ENCODE measurements at regions not wholly inside any gene's neighbourhood (a gene's known extent, or its start where the extent isn't known, plus 50 kb on each side); places are given as distances from the start of the nearest gene placed in this dataset.

DNA sequence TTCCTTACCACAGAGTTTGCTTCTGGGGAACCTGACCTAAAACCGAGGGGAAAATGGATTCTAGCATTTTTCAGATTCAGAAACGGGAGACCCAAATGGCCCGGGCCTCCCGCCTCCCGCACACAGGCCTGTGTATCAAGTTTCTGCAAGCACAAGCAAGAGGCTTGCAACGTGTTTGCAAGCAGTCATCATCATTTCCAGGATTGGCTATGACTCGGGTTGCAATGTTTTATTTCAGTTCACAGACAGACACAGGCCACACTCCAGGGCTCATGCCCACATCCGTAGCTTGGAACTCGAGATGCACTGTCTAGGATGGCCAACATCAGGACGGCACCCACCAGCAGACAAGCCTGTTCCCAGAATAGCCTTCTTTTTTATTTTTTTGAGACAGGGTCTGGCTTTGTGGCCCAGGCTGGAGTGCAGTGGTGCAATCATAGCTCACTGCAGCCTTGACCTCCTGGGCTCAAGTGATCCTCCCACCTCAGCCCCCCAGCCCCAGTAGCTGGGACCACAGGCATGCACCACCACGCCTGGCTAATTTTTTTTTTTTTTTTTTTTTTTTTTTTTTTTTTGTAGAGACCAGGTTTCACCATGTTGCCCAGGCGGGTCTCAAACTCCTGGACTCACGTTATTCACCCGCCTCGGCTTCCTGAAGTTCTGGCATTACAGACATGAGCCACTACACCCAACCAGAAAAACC, 68.1 kb upstream of the FOXK1 start:
- DNase-seq = no peak

DNA sequence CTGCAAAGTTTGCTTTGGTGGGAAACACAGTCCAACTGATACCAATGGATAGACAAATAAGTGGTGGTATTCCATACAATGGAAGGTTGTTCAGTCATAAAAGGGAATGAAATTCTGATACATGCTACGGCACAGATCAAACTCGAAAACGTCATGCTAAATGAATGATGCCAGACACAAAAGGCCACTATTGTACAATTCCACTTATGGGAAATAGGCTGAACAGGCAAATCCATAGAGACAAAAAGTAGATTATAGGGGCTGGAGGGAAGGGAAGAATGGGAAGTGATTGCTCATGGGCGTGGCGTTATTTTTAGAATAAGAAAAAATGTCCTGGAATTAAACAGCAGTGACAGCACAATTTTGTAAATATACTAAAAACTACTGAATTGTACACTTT, 66.0 kb upstream of the FOXK1 start:
- no peak for DNase-seq

DNA sequence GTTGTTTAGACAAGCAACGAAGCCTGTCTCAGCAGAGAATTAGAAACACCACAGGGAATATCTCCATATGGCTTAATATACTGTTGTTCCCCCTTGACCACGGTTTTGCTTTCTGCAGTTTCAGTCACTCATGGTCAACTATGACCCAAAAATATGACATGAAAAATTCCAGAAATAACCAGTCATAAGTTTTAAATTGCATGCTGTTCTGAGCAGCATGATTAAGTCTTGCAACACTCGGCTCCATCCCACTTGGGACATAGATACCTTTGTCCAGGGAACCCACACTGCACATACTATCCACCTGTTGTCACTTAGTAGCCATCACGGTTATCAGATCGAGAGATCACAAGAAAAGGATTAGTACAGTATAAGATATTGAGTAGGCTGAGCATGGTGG, 60.7 kb upstream of the FOXK1 start:
- no peak for DNase-seq

DNA sequence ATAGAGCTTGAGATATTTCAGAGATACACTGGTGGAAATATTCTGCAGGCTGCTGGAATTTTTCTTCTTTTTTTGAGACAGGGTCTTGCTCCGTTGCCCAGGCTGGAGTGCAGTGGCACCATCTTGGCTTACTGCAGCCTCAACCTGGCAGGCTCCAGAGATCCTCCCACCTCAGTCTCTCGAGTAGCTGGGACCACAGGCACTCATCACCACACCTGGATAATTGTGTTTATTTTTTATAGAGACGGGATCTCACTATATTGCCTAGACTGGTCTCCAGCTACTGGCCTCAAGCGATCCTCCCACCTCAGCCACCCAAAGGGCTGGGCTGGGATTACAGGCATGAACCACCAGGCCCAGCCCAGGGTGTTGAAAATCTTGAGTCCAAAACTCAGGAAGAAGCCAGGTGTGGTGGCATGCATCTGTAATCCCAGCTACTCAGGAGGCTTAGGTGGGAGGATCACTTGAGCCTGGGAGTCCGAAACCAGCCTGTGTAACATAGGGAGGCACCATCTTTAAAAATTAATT, 55.7 kb upstream of the FOXK1 start:
- DNase-seq = no peak

DNA sequence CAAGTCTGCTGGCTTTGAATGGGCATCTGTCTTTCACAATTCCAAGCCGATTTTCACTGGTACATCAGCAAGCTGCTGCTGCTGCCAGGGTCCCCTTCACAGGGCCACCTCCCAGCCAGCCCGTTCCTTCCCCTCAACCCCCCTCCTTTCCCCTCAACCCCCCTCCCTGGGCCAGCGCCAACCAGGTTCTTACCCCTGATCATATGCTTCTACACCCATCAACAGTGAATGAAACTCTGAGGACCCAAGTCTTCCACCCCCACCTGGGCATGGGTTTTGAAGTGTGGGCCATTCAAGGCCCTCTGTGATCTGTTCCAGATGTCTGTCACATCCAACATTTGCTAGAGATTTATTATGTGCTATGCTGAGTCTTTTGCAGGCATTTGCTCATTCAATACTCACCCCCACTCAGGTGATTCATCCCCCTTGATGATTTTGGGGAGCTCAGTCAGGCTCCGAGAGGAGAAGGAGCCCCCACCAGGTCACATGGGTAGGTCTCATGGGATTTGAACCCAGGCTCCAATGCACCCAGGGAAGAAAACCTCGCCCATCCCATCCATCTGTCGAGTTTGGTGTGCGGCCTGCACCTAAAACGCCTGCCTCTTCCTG, 52.7 kb upstream of the FOXK1 start:
- no peak for DNase-seq

DNA sequence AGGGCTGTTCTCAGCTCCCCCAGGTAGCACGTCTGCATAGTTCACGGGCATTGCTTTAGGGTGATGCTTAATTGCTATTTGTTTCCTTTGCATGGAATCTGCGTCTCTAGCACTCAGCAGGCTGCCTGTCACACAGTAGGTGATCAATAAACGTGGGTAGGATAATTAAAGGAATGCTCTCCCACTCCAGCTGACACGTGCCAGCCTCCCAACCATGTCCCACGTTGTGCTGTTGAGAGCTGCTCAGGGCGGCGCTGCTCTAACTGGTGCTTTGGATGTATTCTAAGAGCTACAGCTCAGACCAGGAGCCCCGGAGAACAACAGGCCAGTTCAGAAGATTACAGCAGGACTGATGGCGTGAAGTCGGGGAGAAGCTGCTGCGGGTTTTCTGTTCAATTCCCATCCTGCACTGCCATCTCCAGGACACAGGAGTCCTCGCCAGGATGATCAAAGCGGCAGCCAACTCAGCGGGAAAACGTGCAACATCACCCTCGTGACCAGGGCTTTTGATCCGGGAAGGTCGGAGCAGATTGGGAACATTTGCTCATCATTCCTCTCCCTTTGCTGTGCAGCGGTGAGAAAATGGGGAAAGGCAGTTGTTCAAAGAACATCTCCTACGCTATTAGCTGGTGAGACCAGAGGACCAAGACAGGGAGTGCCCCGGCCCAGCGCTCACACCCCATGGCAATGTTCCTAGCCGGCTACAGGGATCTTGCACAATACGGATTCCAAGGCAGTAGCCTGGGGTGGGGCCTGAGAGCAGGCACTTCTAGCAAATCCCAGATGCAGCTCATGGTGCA, 50.5 kb upstream of the FOXK1 start:
- no peak for DNase-seq
